Gastrocnemius medialis (tissue), 4 donors: ENCODE measurements at regions not wholly inside any gene's neighbourhood (a gene's known extent, or its start where the extent isn't known, plus 50 kb on each side); places are given as distances from the start of the nearest gene placed in this dataset.
A peak's percentile ranks its signal among the peaks of the same experiment; 100 is the strongest.

ENCODE experiments used
- ATAC-seq, 2 donors: fragments of 150-250 bp; one replicate each; pipeline ENCODE4 v1.9.1; 2016
- DNase-seq, 2 donors: peaks; one replicate each; pipeline ENCODE4 v3.0.0-alpha.2; 2019
- H3K27ac ChIP-seq, 4 donors: fragments of 200-600 bp; sonication (generic); 1 replicate in 1 of 4; 2 replicates in 3 of 4; pipeline ENCODE4 v1.5.1; 2016 to 2018; ENCODE audit warnings: mild to moderate bottlenecking in 2 of 4, moderate library complexity in 1 of 4
- H3K27me3 ChIP-seq, 3 donors: fragments of 200-600 bp; sonication (generic) in 2 of 3; 1 replicate in 1 of 3; 2 replicates in 2 of 3; pipeline versions ENCODE4 v1.5.1 to v1.6.0; 2016 to 2019; ENCODE audit warnings: mild to moderate bottlenecking in 1 of 3, moderate library complexity in 1 of 3
- H3K36me3 ChIP-seq, 2 donors: fragments of 200-600 bp; sonication (generic) in 1 of 2; one replicate each; pipeline ENCODE4 v1.5.1; 2017 to 2018
- H3K4me1 ChIP-seq, 2 donors: fragments of 200-600 bp; sonication (generic) in 1 of 2; one replicate each; pipeline ENCODE4 v1.5.1; 2016 to 2017; ENCODE audit warnings: mild to moderate bottlenecking in 2 of 2
- H3K4me3 ChIP-seq, 4 donors: fragments of 200-600 bp; sonication (generic) in 3 of 4; 1 replicate in 1 of 4; 2 replicates in 3 of 4; pipeline ENCODE4 v1.5.1; 2016 to 2019; ENCODE audit warnings: mild to moderate bottlenecking in 2 of 4
- H3K9me3 ChIP-seq, 3 donors: fragments of 200-600 bp; sonication (generic) in 2 of 3; 1 replicate in 1 of 3; 2 replicates in 2 of 3; pipeline ENCODE4 v1.5.1; 2016 to 2019
- CTCF ChIP-seq, 5 experiments: fragments of 450-650 bp in 3 of 5; fragments of 200-600 bp in 2 of 5; sonication (generic) in 2 of 5; IDR thresholded peaks in 4 of 5; conservative IDR thresholded peaks in 1 of 5; 1 replicate in 4 of 5; 2 replicates in 1 of 5; pipeline ENCODE4 v1.5.1; 2016 to 2019; ENCODE audit warnings: antibody characterized with exemption in 5 of 5, mild to moderate bottlenecking in 3 of 5, moderate library complexity in 3 of 5
- POLR2A ChIP-seq, 2 donors: fragments of 450-650 bp; IDR thresholded peaks; one replicate each; pipeline ENCODE4 v1.6.1; 2017; ENCODE audit warnings: antibody characterized with exemption in 2 of 2, mild to moderate bottlenecking in 2 of 2, moderate library complexity in 2 of 2
- in situ Hi-C, 4 donors: fragments of 200-750 bp; cut with MboI; loops; one replicate each; pipeline versions ENCODE4 v1.15.0 to v1.8.0; 2017; ENCODE audit warnings: low sequenced_read_pairs in 4 of 4
- intact Hi-C: fragments of 100-400 bp; cut with DNase I; formaldehyde crosslinking; loops from one replicate; pipeline ENCODE4 v1.15.1; 2023; ENCODE audit warnings: low total_unique reads

- intact Hi-C loops (no loop called here), in situ Hi-C loops (no loop called here)
- DNase-seq (no peak), ATAC-seq (no peak)
- H3K4me1 ChIP-seq, result peaks cover 14 to 15% of the 10 kb centered on the region in 2 donors
- no peaks in the 10 kb centered on the region for H3K36me3 ChIP-seq
- TF ChIP-seq POLR2A (IDR thresholded peaks at IDR 0.05) (no peak), CTCF (IDR thresholded peaks at IDR 0.05 in 4 of 5, conservative IDR thresholded peaks at IDR 0.05 in 1 of 5) (no peak)
- H3K27ac ChIP-seq, result no peak overlapping the region
- H3K9me3 ChIP-seq, result no peaks in the 10 kb centered on the region
- H3K4me3 ChIP-seq, result no peak overlapping the region
- H3K27me3 ChIP-seq, result no peaks in the 10 kb centered on the region
Observed at GRCh38 chr14:56025191-56025590, 93.0 kb upstream of the PELI2 start.

GRCh38 chr14:56026506-56026905, 91.7 kb upstream of the PELI2 start:
- no peak for DNase-seq
- no peak overlapping the region for H3K27ac ChIP-seq
- no peak overlapping the region for H3K4me3 ChIP-seq
- peaks cover 14 to 15% of the 10 kb centered on the region in 2 donors for H3K4me1 ChIP-seq
- TF ChIP-seq CTCF (IDR thresholded peaks at IDR 0.05 in 4 of 5, conservative IDR thresholded peaks at IDR 0.05 in 1 of 5) (no peak), POLR2A (IDR thresholded peaks at IDR 0.05) (no peak)
- H3K36me3 ChIP-seq, result no peaks in the 10 kb centered on the region
- H3K27me3 ChIP-seq, result no peaks in the 10 kb centered on the region
- in situ Hi-C loops (no loop called here), intact Hi-C loops (no loop called here)
- H3K9me3 ChIP-seq, result no peaks in the 10 kb centered on the region
- no peak for ATAC-seq

GRCh38 chr14:56027421-56027820, 90.8 kb upstream of the PELI2 start:
- H3K9me3 ChIP-seq, result no peaks in the 10 kb centered on the region
- in situ Hi-C loops (no loop called here), intact Hi-C loops (no loop called here)
- peaks cover 14 to 15% of the 10 kb centered on the region in 2 donors for H3K4me1 ChIP-seq
- no peak overlapping the region for H3K4me3 ChIP-seq
- no peak for ATAC-seq
- TF ChIP-seq POLR2A (IDR thresholded peaks at IDR 0.05) (no peak), CTCF (IDR thresholded peaks at IDR 0.05 in 4 of 5, conservative IDR thresholded peaks at IDR 0.05 in 1 of 5) (no peak)
- no peaks in the 10 kb centered on the region for H3K36me3 ChIP-seq
- no peaks in the 10 kb centered on the region for H3K27me3 ChIP-seq
- no peak overlapping the region for H3K27ac ChIP-seq
- no peak for DNase-seq

- peak overlapping the region in 1 of 4 donors; percentile 32 for H3K27ac ChIP-seq
Observed at GRCh38 chr14:56027916-56028712, 90.1 kb upstream of the PELI2 start.

More at GRCh38 chr14:56027916-56028712, 90.1 kb upstream of the PELI2 start:
- Histone ChIP-seq H3K27me3 (no peaks in the 10 kb centered on the region), H3K36me3 (no peaks in the 10 kb centered on the region), H3K9me3 (no peaks in the 10 kb centered on the region), H3K4me3 (no peak overlapping the region), H3K4me1 (peaks cover 14 to 15% of the 10 kb centered on the region in 2 donors)
- in situ Hi-C loops, result no loop called here
- no peak for ATAC-seq
- no peak for TF ChIP-seq POLR2A (IDR thresholded peaks at IDR 0.05)
- no peak for TF ChIP-seq CTCF (IDR thresholded peaks at IDR 0.05 in 4 of 5, conservative IDR thresholded peaks at IDR 0.05 in 1 of 5)
- DNase-seq, result no peak
- intact Hi-C loops, result no loop called here
